ENCODE measurements at regions not wholly inside any gene's neighbourhood (a gene's known extent, or its start where the extent isn't known, plus 50 kb on each side); places are given as distances from the start of the nearest gene placed in this dataset.

DNA sequence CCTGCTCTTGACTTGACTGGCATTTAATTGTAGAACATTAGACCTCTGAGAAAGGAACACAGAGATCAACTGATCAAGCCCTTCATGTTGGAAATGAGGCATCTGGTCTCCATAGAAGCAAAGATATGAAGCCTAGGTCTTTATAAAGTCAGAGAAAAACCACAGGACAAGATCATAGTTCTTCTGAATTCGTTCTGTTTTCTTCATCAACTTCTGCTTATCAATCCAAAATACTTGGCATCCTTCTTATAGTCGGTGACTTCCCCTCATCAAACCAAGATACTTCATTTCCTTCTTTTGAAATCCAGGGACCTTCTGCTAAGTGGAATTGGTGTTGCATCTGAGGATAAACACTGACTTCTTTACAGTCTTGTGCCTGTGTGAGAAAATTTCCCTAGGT, 77.1 kb upstream of the PRKCQ start:
- FAIRE-seq (no peak), DNase-seq (ENCODE audit: extremely low read depth in 1 of 4, low spot score in 3 of 4) (no peak), ATAC-seq (no peak)
- Histone ChIP-seq H3K79me2 (ENCODE audit: control insufficient read depth, insufficient read depth, low read length) (no peaks in the 10 kb centered on the region), H3K27ac (ENCODE audit: extremely low read depth, low read depth, low read length) (no peak overlapping the region), H3K9me3 (replicated peaks; ENCODE audit: control insufficient read depth, insufficient read depth, low read depth, low read length) (no peaks in the 10 kb centered on the region), H4K20me1 (replicated peaks; ENCODE audit: control insufficient read depth, insufficient read depth, low read length) (no peaks in the 10 kb centered on the region), H3K4me3 (no peak overlapping the region), H3K36me3 (ENCODE audit: control insufficient read depth, insufficient read depth, low read length) (no peaks in the 10 kb centered on the region), H2AFZ (ENCODE audit: low read depth, low read length) (no peak overlapping the region), H3K4me1 (replicated peaks in 1 of 2; ENCODE audit: control insufficient read depth in 2 of 2, insufficient read depth in 2 of 2, low read length in 2 of 2) (no peaks in the 10 kb centered on the region), H3K4me2 (ENCODE audit: insufficient read depth, low read length) (no peak overlapping the region), H3K27me3 (ENCODE audit: control insufficient read depth in 2 of 2, insufficient read depth in 2 of 2, low read length in 2 of 2) (peaks cover 4 to 15% of the 10 kb centered on the region in 2 experiments; a peak in 2 of 5 replicates), H3K9me1 (ENCODE audit: control insufficient read depth, insufficient read depth, low read length) (no peaks in the 10 kb centered on the region), H3K9ac (ENCODE audit: insufficient read depth in 1 of 2, low read depth in 2 of 2, low read length in 2 of 2) (no peak overlapping the region)
- ChIA-PET POLR2A (interaction anchor here (0.6 kb wide), 1 partner anchor 991 kb away, joined by 4 read pairs; no protein-coding TSS in a partner anchor), CTCF (ENCODE audit: low intra/inter-chr PET ratio) (no interaction called here)
- intact Hi-C loops (cut with micrococcal nuclease) (no loop called here), in situ Hi-C loops (cut with MboI) (loop anchor here (25.0 kb wide), 1 partner anchor 545 kb away; no protein-coding TSS in a partner anchor)
- WGBS (ENCODE audit: insufficient coverage, low coverage, missing lambda C conversion rate), result 0% methylated on average over 2 of the region's 2 CpGs
- BruUV-seq (replicated peaks), result no TSS peak
- TF ChIP-seq IFI16 (CRISPR knock-in tag; IDR thresholded peaks at IDR 0.05) (no peak), TEAD1 (CRISPR knock-in tag; IDR thresholded peaks at IDR 0.05) (no peak), SP2 (IDR thresholded peaks at IDR 0.05; ENCODE audit: extremely low read depth, low read depth, low read length, poor library complexity, severe bottlenecking) (no peak), MTF1 (CRISPR knock-in tag; IDR thresholded peaks at IDR 0.05; ENCODE audit: borderline replicate concordance) (no peak), ZNF707 (CRISPR knock-in tag; conservative IDR thresholded peaks at IDR 0.05) (no peak), NCOA6 (IDR thresholded peaks at IDR 0.05) (no peak), RBBP5 (IDR thresholded peaks at IDR 0.05; ENCODE audit: borderline replicate concordance, insufficient read depth, low read length, poor library complexity, severe bottlenecking) (no peak), CBX5 (IDR thresholded peaks at IDR 0.05; ENCODE audit: borderline replicate concordance, low read depth) (no peak), ARHGAP35 (IDR thresholded peaks at IDR 0.05; ENCODE audit: partially characterized antibody) (no peak), SMARCB1 (IDR thresholded peaks at IDR 0.05; ENCODE audit: insufficient read length, low read depth) (no peak), KLF13 (tag; IDR thresholded peaks at IDR 0.05; ENCODE audit: borderline replicate concordance, low read depth) (no peak), ZNF354B (CRISPR knock-in tag; IDR thresholded peaks at IDR 0.05) (no peak), POLR2AphosphoS2 (IDR thresholded peaks at IDR 0.05; ENCODE audit: low read length) (no peak), NCOA4 (IDR thresholded peaks at IDR 0.05; ENCODE audit: partially characterized antibody) (no peak), ZNF695 (CRISPR knock-in tag; IDR thresholded peaks at IDR 0.05) (no peak)
- TF ChIP-seq, protein P1, sequence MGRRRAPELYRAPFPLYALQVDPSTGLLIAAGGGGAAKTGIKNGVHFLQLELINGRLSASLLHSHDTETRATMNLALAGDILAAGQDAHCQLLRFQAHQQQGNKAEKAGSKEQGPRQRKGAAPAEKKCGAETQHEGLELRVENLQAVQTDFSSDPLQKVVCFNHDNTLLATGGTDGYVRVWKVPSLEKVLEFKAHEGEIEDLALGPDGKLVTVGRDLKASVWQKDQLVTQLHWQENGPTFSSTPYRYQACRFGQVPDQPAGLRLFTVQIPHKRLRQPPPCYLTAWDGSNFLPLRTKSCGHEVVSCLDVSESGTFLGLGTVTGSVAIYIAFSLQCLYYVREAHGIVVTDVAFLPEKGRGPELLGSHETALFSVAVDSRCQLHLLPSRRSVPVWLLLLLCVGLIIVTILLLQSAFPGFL (CRISPR knock-in tag; IDR thresholded peaks at IDR 0.05), result no peak
